CD4-positive, alpha-beta T cell treated with Interleukin-2 at 100 ng/mL for 4 hours (primary cell): ENCODE measurements at regions not wholly inside any gene's neighbourhood (a gene's known extent, or its start where the extent isn't known, plus 50 kb on each side); places are given as distances from the start of the nearest gene placed in this dataset.

Experiments
- DNase-seq: peaks from one replicate; pipeline ENCODE4 v3.0.0-alpha.2; 2020; ENCODE audit warnings: low spot score

DNA sequence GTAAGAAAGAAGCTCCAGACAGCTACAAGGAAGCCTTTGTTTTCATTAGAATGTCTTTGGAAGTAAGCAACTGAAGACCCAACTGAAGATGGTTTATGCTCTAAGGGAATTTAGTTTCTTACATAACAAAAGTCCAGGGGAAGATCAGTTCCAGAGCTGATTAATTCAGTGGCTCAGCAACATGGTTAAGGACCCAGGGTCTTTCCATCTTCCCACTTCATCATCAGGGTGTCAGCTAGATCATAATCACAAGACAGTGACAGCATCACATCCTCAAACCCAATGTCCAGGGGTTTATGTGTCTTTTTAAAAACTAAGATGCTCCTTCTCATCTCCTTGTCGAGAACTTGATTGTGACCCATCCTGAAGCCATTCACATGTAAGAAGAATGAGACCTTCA is 119.7 kb upstream of the PRDM1 start:
- no peak for DNase-seq

DNA sequence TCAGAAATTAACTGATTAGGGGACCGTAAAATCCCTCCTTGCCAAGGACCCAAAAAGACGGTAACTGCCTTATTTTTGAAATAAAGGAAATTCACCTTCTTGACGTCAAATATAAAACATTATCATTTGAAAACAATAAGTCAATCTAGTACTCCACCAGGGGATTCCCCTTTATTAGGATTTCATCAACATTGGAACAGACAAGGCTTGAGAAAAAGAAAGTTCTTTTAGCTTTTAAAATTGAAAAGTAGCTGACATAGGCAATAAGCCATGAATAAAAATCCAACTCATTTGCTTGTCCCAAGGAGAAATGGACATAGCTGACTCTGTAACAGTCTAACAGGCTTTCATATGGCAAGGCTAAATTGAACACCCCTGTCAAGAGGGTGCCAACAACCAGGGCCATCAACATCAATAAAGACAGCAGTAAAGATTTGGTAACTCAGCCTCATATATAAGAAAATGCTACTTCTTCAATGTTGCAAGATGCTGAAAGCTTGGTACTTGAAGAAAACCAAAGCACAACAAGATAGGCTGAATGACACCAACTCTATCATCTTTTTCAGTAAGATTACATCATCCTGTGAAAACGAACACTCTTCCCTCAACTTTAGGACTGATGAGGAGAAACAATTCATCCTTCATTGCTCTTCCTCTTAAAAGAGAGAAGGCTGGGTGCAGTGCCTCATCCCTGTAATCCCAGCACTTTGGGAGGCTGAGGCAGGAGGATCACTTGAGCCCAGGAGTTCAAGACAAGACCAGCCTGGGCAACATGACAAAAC is 121.0 kb upstream of the PRDM1 start:
- DNase-seq = no peak

DNA sequence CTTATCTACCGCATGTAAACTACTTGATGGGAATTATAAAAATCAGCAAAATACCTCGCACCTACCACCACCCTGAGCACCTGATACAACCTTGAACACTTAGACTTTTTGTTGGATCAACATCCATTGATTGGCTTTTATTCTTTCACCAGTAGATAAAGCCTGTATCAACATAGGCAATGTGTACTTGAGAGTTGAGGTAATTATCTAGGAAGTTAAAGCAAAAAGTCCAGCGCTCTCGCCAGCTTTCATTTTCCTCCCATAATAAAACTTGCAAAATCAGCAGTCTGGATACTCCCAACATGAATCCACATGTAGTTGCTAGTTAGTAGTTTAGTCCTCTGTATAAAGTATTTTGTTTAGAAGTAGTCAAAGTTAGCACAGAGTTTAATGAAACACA is 132.0 kb upstream of the PRDM1 start:
- no peak for DNase-seq

DNA sequence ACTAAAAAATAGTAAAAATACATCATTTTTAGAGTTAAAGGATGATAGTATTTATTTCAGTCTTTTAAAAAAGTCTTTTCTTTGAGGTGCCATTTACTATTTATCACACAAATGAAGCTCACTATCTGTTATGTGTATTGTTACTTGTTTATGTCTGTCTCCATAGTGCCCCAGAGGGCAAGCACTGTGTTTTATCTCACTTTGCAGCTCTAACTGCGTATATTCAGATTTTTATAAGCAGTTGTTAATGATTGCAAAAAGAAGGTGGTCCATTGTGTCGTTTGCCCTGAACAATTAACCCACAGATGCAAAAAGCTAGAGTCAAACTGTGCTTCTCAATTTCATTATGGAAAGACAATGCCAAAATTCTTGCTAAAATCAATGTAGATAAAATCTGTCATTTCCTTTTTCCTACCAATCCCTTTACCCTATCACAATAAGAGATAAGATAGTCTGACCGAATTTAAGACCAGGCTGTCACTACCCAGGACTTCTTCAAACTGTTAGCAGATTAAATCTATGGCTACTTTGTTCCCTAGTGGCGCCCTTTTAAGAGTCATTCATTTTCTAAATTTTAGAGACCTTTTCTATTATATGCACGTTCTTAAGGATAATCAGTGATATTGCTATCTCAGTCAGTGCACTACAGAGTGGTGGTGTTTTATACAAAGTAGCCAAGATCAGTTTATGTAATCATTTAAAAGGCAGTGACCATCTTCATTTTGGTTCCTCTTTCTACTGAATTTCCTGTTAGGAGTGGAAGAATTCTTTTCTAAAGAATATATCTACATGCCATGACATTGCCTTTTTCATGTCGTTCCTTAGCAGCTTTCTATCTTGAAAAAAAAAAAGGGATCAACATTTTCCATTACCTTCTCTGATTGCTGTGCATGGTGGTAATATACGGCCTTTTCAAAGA is 133.1 kb upstream of the PRDM1 start:
- DNase-seq = no peak

DNA sequence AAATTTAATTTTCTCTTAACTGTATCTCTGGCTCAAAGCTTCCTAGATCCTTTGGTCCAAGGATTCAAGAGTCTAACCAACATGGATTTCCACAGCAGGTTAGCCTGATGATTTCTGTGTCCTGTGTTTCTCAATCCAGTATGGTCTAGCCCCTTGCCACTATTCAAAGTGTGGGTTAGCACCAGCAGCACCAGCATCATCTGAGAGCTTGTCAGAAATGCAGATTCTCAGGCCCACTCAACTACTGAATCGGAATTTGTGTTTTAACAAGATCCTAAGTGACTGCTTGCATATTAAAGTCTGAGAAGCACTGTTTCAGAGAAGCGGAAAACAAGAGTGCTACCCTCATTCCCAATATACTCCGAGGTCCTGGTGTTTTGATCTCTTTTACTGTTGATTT is 133.8 kb upstream of the PRDM1 start:
- DNase-seq = no peak

GRCh38 chr6:105951322-105951721 is 134.8 kb upstream of the PRDM1 start:
- no peak for DNase-seq

DNA sequence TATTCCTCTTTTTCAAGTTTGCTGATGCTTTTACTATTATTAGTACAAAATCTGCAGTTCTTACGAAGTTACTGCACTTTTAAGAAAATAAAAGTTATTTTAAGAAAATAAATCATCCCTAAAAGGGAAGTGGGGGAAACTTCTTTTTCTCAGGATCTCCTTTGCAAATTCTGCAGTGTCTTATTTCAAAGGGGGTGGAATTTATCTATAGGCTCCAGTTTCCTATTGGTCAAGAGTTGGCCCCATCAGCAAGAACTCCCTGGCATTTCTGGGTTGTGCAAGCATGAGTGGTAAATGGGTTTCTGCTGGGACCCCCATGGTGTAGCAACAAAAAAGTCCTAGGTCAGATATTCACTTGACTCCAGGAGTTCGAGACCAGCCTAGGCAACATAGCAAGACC is 136.3 kb upstream of the PRDM1 start:
- DNase-seq = no peak

GRCh38 chr6:105943514-105943913 is 142.6 kb upstream of the PRDM1 start:
- DNase-seq = no peak

DNA sequence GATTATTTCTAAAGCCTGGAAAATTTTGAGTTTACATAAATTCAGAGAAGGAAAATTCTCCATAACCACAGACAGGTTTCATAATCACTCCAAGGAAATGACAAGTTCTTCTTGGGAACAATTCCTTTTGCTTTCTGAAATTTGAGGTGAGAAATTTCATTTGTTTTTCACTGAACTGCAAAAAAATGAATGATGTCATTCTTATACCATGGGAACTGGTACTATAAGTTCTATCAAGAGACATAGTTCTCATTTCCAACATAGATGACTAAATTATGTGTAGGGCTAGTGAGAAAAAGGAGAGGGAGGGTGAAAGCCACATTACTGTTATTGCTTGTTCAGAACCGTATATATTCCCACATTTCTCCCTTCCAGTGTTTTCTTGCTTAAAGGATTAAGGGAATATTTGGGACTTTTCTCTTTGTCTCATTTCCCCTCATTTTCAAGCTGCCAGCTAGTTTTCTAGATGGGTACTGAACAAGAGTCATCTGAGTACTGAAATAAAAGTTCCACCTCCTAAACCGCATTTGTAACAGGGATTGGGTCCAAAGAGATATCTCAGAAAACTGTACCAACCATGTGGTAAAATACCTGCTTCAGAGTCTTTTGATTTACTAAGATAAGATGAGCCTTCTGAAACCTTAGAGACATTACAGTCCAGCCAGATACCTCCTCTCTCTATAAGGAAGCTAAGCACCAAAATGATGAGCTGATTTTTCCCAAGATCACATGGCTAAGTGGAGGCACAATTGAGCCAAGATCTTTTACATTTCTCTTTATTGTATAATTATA is 144.3 kb upstream of the PRDM1 start:
- DNase-seq = no peak

DNA sequence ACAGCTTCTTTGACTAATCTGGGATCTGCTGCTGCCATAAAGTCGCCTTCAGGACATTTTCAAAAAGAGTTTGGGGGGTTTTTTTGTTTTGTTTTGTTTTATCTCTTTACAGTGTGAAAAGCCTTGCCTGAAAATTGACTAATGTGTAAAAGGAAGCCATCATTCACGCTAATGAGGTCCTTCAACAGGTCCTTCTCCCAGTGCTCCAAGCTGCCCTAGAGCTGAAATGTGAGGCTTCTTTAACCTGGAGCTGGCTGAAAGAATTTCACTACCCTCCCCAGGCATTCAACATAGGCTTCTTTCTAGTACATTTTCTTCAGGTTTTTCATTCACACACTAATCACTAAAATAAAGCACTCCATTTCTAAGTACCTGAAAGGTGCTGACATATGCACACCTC is 145.1 kb upstream of the PRDM1 start:
- DNase-seq = no peak

- DNase-seq = no peak
Measured at GRCh38 chr6:105936972-105937371, 149.2 kb upstream of the PRDM1 start.

GRCh38 chr6:105935416-105935815 is 150.7 kb upstream of the PRDM1 start:
- no peak for DNase-seq

DNA sequence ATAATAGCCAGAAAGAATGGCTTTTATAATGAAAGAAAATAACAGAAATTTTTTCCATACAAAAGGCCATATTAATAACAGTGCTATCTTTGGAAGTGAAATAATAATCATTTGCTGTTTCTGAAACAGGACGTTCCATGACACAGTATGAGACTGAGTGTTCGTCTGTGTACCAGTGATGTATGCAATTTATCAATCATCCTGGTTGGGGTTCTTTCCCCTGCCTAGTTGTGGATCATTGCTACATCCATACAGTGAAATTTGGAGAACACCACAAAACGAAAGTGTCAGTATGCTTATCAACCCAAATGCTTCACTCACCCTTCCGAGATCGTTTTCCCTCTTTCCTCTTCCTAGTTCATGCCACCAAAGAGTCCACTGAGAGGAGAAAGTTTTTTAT is 151.4 kb upstream of the PRDM1 start:
- DNase-seq = no peak

- no peak for DNase-seq
Measured at GRCh38 chr6:105932440-105932839, 153.7 kb upstream of the PRDM1 start.

GRCh38 chr6:105929626-105930025 is 156.5 kb upstream of the PRDM1 start:
- DNase-seq = no peak

DNA sequence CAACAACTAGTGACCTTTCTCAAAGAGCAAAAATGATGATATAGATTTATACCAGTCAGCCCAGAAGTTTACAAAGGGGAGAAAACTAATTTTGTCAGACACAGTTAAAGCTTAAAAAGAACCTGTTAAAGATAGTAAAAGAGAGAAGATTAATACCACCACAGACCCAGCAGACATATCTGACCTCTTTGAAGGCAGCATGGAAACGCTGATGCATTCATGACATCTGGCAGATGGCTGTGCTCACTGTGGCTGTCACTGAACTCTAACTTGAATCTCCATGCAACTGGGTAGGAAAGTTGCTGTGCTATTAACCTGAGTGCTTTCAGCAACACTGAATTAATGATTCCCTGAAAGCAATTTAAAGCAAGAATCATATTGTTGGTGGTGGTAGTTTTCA is 159.8 kb upstream of the PRDM1 start:
- DNase-seq = no peak

- no peak for DNase-seq
Measured at GRCh38 chr6:105925706-105926105, 160.4 kb upstream of the PRDM1 start.

GRCh38 chr6:105921781-105922180 is 164.4 kb upstream of the PRDM1 start:
- no peak for DNase-seq

- DNase-seq = no peak
Measured at GRCh38 chr6:105920071-105920470, 166.1 kb upstream of the PRDM1 start.

GRCh38 chr6:105917038-105917695 is 169.0 kb upstream of the PRDM1 start:
- no peak for DNase-seq

DNA sequence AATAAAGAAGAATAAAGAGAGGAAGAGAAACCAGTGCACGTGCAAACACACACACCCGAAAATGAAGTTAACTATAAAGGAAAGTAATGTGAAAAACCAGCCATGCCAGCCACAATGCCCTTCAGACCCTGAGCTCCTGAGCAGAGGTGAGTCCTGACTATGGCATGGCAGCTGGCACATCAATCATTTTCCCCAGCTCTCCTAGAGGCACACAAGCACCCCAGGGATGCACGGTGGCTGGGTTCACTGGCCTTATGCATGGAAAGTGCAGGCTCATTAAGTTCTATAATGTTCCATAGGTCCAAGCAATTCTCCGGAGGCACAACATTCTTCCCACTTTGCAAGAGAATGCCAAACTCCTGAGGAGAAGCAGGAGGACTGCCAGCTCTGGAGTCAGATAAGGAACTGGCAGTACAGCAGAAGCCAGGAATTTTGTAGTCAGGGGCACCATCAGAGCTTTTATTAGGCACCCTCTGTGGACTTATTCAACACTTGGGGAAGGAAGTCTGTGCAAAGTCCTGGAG is 175.0 kb upstream of the PRDM1 start:
- DNase-seq = no peak

- DNase-seq = no peak
Measured at GRCh38 chr6:105909106-105909505, 177.0 kb upstream of the PRDM1 start.
